ENCODE measurements at regions not wholly inside any gene's neighbourhood (a gene's known extent, or its start where the extent isn't known, plus 50 kb on each side); places are given as distances from the start of the nearest gene placed in this dataset.

DNA sequence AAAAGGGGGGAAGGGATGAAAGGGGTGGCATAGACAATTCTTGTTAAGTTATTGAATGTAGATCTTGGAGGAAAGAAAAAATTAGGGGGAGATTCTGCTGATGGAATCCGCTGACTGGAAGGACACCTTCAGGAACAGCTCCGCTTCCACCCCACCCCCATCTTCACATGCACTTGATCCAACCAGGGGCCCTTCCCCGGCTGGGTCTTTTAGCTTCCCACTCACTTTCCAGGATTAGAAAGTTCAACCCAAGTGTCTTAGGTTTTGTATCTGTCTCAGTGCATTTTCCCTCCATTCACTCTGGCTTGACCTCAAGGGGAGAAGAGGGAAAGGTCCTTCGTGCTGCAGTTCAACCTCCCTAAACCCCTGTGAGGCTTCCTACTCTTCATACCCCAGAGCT lies 141.4 kb downstream of the IRS2 start:
- no peaks in the 10 kb centered on the region for H3K79me2 ChIP-seq (ENCODE audit: insufficient read depth, low read length)
- H3K4me3 ChIP-seq (ENCODE audit: insufficient read depth, low read depth, low read length): no peak overlapping the region
- Mint-ChIP-seq H3K27me3 (ENCODE audit: low read depth, unreplicated experiment) (no peaks in the 10 kb centered on the region), H3K4me3 (ENCODE audit: unreplicated experiment) (no peak overlapping the region), H3K27ac (ENCODE audit: unreplicated experiment) (no peak overlapping the region), H3K9me3 (ENCODE audit: unreplicated experiment) (peaks cover 10% of the 10 kb centered on the region), H3K4me1 (ENCODE audit: low read depth, unreplicated experiment) (peaks cover 12% of the 10 kb centered on the region), H3K36me3 (ENCODE audit: low read depth, unreplicated experiment) (peaks cover 4% of the 10 kb centered on the region)
- H3K4me2 ChIP-seq (ENCODE audit: low read length): no peak overlapping the region
- H2AFZ ChIP-seq (ENCODE audit: low read depth, low read length): no peak overlapping the region
- H3K36me3 ChIP-seq (ENCODE audit: insufficient read depth, low read length): no peaks in the 10 kb centered on the region
- H3K27ac ChIP-seq (ENCODE audit: low read depth, low read length): no peak overlapping the region
- no peaks in the 10 kb centered on the region for H3K27me3 ChIP-seq (ENCODE audit: insufficient read depth, low read length)
- H4K20me1 ChIP-seq (ENCODE audit: insufficient read depth, low read length): no peaks in the 10 kb centered on the region
- TF ChIP-seq, protein P1, sequence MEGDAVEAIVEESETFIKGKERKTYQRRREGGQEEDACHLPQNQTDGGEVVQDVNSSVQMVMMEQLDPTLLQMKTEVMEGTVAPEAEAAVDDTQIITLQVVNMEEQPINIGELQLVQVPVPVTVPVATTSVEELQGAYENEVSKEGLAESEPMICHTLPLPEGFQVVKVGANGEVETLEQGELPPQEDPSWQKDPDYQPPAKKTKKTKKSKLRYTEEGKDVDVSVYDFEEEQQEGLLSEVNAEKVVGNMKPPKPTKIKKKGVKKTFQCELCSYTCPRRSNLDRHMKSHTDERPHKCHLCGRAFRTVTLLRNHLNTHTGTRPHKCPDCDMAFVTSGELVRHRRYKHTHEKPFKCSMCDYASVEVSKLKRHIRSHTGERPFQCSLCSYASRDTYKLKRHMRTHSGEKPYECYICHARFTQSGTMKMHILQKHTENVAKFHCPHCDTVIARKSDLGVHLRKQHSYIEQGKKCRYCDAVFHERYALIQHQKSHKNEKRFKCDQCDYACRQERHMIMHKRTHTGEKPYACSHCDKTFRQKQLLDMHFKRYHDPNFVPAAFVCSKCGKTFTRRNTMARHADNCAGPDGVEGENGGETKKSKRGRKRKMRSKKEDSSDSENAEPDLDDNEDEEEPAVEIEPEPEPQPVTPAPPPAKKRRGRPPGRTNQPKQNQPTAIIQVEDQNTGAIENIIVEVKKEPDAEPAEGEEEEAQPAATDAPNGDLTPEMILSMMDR (IDR thresholded peaks at IDR 0.05; ENCODE audit: insufficient read depth, low read depth, low read length): no peak
- DNase-seq (ENCODE audit: low read depth) (no peak), FAIRE-seq (no peak)
- no peak overlapping the region for H3K9ac ChIP-seq (ENCODE audit: low read length)
- H3K9me3 ChIP-seq (ENCODE audit: insufficient read depth, low read depth, low read length): peaks cover 8% of the 10 kb centered on the region
- peaks cover 2% of the 10 kb centered on the region for H3K4me1 ChIP-seq (ENCODE audit: insufficient read depth, low read length)

DNA sequence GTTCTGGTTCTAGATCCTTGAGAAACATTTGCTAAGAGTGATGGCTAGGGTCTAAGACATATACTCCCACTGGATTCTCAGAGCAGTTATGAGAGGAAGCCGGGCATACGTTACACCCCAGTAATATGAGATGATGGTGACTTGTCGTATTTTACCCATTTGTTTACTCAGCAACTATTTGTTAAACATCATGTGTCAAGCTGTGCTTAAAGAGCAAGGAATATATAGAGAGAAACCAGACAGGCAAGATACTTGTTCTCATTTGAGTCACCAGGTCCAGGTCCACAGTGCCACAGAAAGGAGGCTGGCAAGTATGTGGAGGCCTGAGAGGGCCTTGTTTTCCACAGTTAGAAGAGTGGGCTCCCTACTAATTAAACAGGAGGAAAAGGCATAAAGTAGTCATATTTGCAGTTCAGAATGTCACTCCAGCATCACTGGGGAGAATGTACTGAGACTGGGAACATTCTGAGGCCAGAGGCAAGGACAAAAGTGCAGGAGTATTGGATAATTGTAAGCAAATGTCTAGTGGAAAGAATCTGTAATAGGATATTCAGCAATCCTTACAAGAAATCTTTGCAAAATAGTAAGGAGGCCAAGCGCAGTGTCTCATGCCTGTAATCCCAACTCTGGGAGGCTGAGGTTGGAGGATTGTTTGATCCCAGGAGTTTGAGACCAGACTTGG lies 142.2 kb downstream of the IRS2 start:
- H3K36me3 ChIP-seq (ENCODE audit: insufficient read depth, low read length): no peaks in the 10 kb centered on the region
- H3K4me2 ChIP-seq (ENCODE audit: low read length): no peak overlapping the region
- no peak overlapping the region for H3K4me3 ChIP-seq (ENCODE audit: insufficient read depth, low read depth, low read length)
- H4K20me1 ChIP-seq (ENCODE audit: insufficient read depth, low read length): no peaks in the 10 kb centered on the region
- no peak for DNase-seq (ENCODE audit: low read depth)
- H3K27me3 ChIP-seq (ENCODE audit: insufficient read depth, low read length): no peaks in the 10 kb centered on the region
- H3K9me3 ChIP-seq (ENCODE audit: insufficient read depth, low read depth, low read length): peaks cover 11% of the 10 kb centered on the region
- H2AFZ ChIP-seq (ENCODE audit: low read depth, low read length): no peak overlapping the region
- no peak overlapping the region for H3K27ac Mint-ChIP-seq (ENCODE audit: unreplicated experiment)
- peaks cover 2% of the 10 kb centered on the region for H3K4me1 ChIP-seq (ENCODE audit: insufficient read depth, low read length)
- no peak for FAIRE-seq
- peaks cover 13% of the 10 kb centered on the region for H3K9me3 Mint-ChIP-seq (ENCODE audit: unreplicated experiment)
- TF ChIP-seq, protein P1 (IDR thresholded peaks at IDR 0.05; ENCODE audit: insufficient read depth, low read depth, low read length): no peak
- TF ChIP-seq EZH2 (IDR thresholded peaks at IDR 0.05; ENCODE audit: insufficient read depth, low read length): no peak
- H3K27ac ChIP-seq (ENCODE audit: low read depth, low read length): no peak overlapping the region
- no peaks in the 10 kb centered on the region for H3K79me2 ChIP-seq (ENCODE audit: insufficient read depth, low read length)
- no peaks in the 10 kb centered on the region for H3K27me3 Mint-ChIP-seq (ENCODE audit: low read depth, unreplicated experiment)
- peaks cover 4% of the 10 kb centered on the region for H3K36me3 Mint-ChIP-seq (ENCODE audit: low read depth, unreplicated experiment)
- no peak overlapping the region for H3K4me3 Mint-ChIP-seq (ENCODE audit: unreplicated experiment)
- peaks cover 12% of the 10 kb centered on the region for H3K4me1 Mint-ChIP-seq (ENCODE audit: low read depth, unreplicated experiment)
- no peak overlapping the region for H3K9ac ChIP-seq (ENCODE audit: low read length)

DNA sequence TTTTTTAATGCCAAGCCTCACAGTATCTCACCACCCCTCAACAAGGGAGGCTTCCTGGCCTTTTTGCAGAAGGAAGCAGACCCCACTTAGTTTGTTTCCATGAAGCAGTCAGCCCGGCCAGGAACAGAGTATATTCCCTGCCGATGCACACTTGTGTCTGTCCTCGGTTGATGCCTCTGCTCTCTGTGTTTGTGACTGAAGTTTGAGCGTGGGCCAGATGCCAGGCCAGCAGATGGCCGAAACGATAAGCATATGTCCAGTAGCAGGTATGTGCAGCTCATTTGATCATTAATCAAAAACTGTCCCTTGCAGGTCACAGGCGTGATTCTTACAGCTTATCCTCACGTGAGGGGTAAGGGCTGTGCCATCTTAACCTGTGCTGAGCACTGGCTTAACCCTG lies 144.0 kb downstream of the IRS2 start:
- no peaks in the 10 kb centered on the region for H3K79me2 ChIP-seq (ENCODE audit: insufficient read depth, low read length)
- Mint-ChIP-seq H3K36me3 (ENCODE audit: low read depth, unreplicated experiment) (peaks cover 4% of the 10 kb centered on the region), H3K27ac (ENCODE audit: unreplicated experiment) (no peak overlapping the region), H3K4me3 (ENCODE audit: unreplicated experiment) (no peak overlapping the region), H3K27me3 (ENCODE audit: low read depth, unreplicated experiment) (no peaks in the 10 kb centered on the region), H3K9me3 (ENCODE audit: unreplicated experiment) (peaks cover 17% of the 10 kb centered on the region), H3K4me1 (ENCODE audit: low read depth, unreplicated experiment) (peaks cover 8% of the 10 kb centered on the region)
- DNase-seq (ENCODE audit: low read depth): no peak
- FAIRE-seq: no peak
- peaks cover 12% of the 10 kb centered on the region for H3K9me3 ChIP-seq (ENCODE audit: insufficient read depth, low read depth, low read length)
- H2AFZ ChIP-seq (ENCODE audit: low read depth, low read length): no peak overlapping the region
- no peaks in the 10 kb centered on the region for H3K36me3 ChIP-seq (ENCODE audit: insufficient read depth, low read length)
- H3K4me2 ChIP-seq (ENCODE audit: low read length): no peak overlapping the region
- TF ChIP-seq, protein P1 (IDR thresholded peaks at IDR 0.05; ENCODE audit: insufficient read depth, low read depth, low read length): no peak
- TF ChIP-seq EZH2 (IDR thresholded peaks at IDR 0.05; ENCODE audit: insufficient read depth, low read length): no peak
- no peaks in the 10 kb centered on the region for H3K27me3 ChIP-seq (ENCODE audit: insufficient read depth, low read length)
- H3K9ac ChIP-seq (ENCODE audit: low read length): no peak overlapping the region
- H3K4me3 ChIP-seq (ENCODE audit: insufficient read depth, low read depth, low read length): no peak overlapping the region
- H4K20me1 ChIP-seq (ENCODE audit: insufficient read depth, low read length): no peaks in the 10 kb centered on the region
- no peak overlapping the region for H3K27ac ChIP-seq (ENCODE audit: low read depth, low read length)
- H3K4me1 ChIP-seq (ENCODE audit: insufficient read depth, low read length): peaks cover 2% of the 10 kb centered on the region
